OCI-LY1 (cell line): ENCODE measurements at regions not wholly inside any gene's neighbourhood (a gene's known extent, or its start where the extent isn't known, plus 50 kb on each side); places are given as distances from the start of the nearest gene placed in this dataset.

Experiments used
- H2AFZ ChIP-seq: fragments of 200-600 bp; sonication (generic), shearing (Covaris generic); 2 replicates; pipeline ENCODE4 v1.6.0; 2014; ENCODE audit warnings: antibody characterized with exemption, mild to moderate bottlenecking, low read length
- H3F3A ChIP-seq: fragments of 200-600 bp; sonication (generic), shearing (Covaris generic); 2 replicates; pipeline ENCODE4 v1.6.0; 2014; ENCODE audit warnings: mild to moderate bottlenecking, antibody characterized with exemption, low read length, moderate library complexity; ENCODE audit not compliant: insufficient read depth
- H3K27ac ChIP-seq: fragments of 200-600 bp; sonication (generic); 2 replicates; pipeline ENCODE4 v1.5.1; 2014; ENCODE audit warnings: low read length, mixed run types, mild to moderate bottlenecking, low read depth; ENCODE audit not compliant: poor library complexity, severe bottlenecking
- H3K27me3 ChIP-seq: fragments of 200-600 bp; sonication (generic); 2 replicates; pipeline ENCODE4 v1.6.0; 2014; ENCODE audit warnings: antibody characterized with exemption, mild to moderate bottlenecking, low read length, moderate library complexity; ENCODE audit not compliant: insufficient read depth
- H3K36me3 ChIP-seq: fragments of 200-600 bp; sonication (generic); 2 replicates; pipeline ENCODE4 v1.6.1; 2014; ENCODE audit warnings: mild to moderate bottlenecking, antibody characterized with exemption, low read length, moderate library complexity, mixed read lengths; ENCODE audit not compliant: insufficient read depth
- H3K4me1 ChIP-seq: fragments of 200-600 bp; sonication (generic); 2 replicates; pipeline ENCODE4 v1.5.1; 2014; ENCODE audit warnings: mild to moderate bottlenecking, low read length, moderate library complexity; ENCODE audit not compliant: insufficient read depth, severe bottlenecking
- H3K4me2 ChIP-seq: fragments of 200-600 bp; sonication (generic), shearing (Covaris generic); 2 replicates; pipeline ENCODE4 v1.6.1; 2014; ENCODE audit warnings: low read length
- H3K4me3 ChIP-seq: fragments of 200-600 bp; sonication (generic); 2 replicates; pipeline ENCODE4 v1.5.1; 2014; ENCODE audit warnings: low read length, low read depth, mild to moderate bottlenecking, mixed read lengths; ENCODE audit not compliant: poor library complexity, severe bottlenecking
- H3K79me2 ChIP-seq: fragments of 200-600 bp; shearing (Covaris generic); 2 replicates; pipeline ENCODE4 v1.6.1; 2016; ENCODE audit warnings: mixed run types, low read length, mixed read lengths; ENCODE audit not compliant: insufficient read depth
- H3K9ac ChIP-seq: fragments of 200-600 bp; sonication (generic), shearing (Covaris generic); 2 replicates; pipeline ENCODE4 v1.6.1; 2014; ENCODE audit warnings: mild to moderate bottlenecking, low read length, mixed read lengths
- H3K9me2 ChIP-seq: fragments of 200-600 bp; sonication (generic), shearing (Covaris generic); 2 replicates; pipeline ENCODE4 v1.6.1; 2014; ENCODE audit warnings: low read depth, mild to moderate bottlenecking, low read length, mixed read lengths
- H3K9me3 ChIP-seq: fragments of 200-600 bp; shearing (Covaris generic); 2 replicates; pipeline ENCODE4 v1.6.1; 2014; ENCODE audit warnings: low read length, mixed read lengths
- H4K20me1 ChIP-seq: fragments of 200-600 bp; sonication (generic), shearing (Covaris generic); 2 replicates; pipeline ENCODE4 v1.6.0; 2016; ENCODE audit warnings: mild to moderate bottlenecking, low read length; ENCODE audit not compliant: insufficient read depth
- EZH2 ChIP-seq: fragments of 200-600 bp; sonication (generic), shearing (Covaris generic); IDR thresholded peaks from 2 replicates; pipeline ENCODE4 v1.8.0; 2017; ENCODE audit warnings: borderline replicate concordance, mixed run types, mild to moderate bottlenecking, antibody characterized with exemption, low read length, moderate library complexity, mixed read lengths
- TF ChIP-seq, protein P1 (sequence below): fragments of 200-600 bp; sonication (generic), shearing (Covaris generic); IDR thresholded peaks from 2 replicates; pipeline ENCODE4 v1.5.1; 2017; ENCODE audit warnings: mild to moderate bottlenecking, antibody characterized with exemption, low read length, moderate library complexity, mixed read lengths

DNA sequence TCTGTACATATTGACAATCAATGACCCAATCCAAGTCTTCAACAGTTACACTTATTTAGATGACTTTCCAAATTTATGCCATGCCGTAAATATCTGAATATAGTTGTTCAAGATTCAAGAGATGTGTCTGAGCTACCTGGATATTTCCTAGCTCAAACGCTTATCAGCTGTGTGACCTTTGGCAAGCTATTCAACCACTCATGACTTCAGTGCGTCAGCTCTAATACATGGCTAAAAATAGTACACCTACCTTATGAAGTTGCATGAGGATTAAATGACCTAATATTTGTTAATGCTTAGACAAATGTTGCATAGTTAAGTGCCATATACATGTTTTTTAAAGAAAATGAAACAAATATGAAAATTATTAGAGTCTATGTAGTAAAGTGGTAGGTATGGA, 704.1 kb downstream of the OLFM4 start:
- no peak for TF ChIP-seq EZH2
- TF ChIP-seq, protein P1, sequence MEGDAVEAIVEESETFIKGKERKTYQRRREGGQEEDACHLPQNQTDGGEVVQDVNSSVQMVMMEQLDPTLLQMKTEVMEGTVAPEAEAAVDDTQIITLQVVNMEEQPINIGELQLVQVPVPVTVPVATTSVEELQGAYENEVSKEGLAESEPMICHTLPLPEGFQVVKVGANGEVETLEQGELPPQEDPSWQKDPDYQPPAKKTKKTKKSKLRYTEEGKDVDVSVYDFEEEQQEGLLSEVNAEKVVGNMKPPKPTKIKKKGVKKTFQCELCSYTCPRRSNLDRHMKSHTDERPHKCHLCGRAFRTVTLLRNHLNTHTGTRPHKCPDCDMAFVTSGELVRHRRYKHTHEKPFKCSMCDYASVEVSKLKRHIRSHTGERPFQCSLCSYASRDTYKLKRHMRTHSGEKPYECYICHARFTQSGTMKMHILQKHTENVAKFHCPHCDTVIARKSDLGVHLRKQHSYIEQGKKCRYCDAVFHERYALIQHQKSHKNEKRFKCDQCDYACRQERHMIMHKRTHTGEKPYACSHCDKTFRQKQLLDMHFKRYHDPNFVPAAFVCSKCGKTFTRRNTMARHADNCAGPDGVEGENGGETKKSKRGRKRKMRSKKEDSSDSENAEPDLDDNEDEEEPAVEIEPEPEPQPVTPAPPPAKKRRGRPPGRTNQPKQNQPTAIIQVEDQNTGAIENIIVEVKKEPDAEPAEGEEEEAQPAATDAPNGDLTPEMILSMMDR, result no peak
- Histone ChIP-seq H2AFZ (no peak overlapping the region), H3K4me2 (no peak overlapping the region), H3K27ac (no peak overlapping the region), H3K27me3 (no peaks in the 10 kb centered on the region), H3F3A (no peaks in the 10 kb centered on the region), H3K79me2 (no peaks in the 10 kb centered on the region), H3K9me3 (no peaks in the 10 kb centered on the region), H3K36me3 (no peaks in the 10 kb centered on the region), H3K4me3 (no peak overlapping the region), H4K20me1 (no peaks in the 10 kb centered on the region), H3K4me1 (no peaks in the 10 kb centered on the region), H3K9ac (no peak overlapping the region), H3K9me2 (no peaks in the 10 kb centered on the region)

DNA sequence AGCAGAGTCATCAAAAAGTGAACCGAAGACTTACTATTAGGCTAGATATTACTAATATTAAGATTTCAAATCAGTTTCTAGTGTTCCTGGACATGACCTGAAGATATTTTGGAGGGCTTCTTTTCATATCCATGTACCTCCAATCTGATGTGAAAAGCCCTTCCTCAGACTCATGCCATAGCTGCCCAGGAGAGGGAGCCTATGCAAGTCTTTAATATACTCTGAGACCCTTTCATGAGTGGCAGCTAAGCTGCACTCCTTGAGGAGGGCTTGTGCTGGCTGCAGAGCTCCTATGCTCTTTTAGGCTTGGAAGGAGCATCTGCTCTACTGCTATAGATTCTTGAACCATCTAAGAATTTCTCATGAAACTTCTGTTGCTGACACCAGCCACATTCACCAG, 715.3 kb downstream of the OLFM4 start:
- Histone ChIP-seq H3K9me3 (no peaks in the 10 kb centered on the region), H3K4me1 (no peaks in the 10 kb centered on the region), H3K27me3 (no peaks in the 10 kb centered on the region), H3K4me2 (no peak overlapping the region), H3K9ac (no peak overlapping the region), H3K36me3 (no peaks in the 10 kb centered on the region), H3K4me3 (no peak overlapping the region), H3F3A (no peaks in the 10 kb centered on the region), H3K79me2 (no peaks in the 10 kb centered on the region), H2AFZ (no peak overlapping the region), H3K9me2 (no peaks in the 10 kb centered on the region), H3K27ac (no peak overlapping the region), H4K20me1 (no peaks in the 10 kb centered on the region)
- TF ChIP-seq, protein P1, result no peak
- no peak for TF ChIP-seq EZH2

DNA sequence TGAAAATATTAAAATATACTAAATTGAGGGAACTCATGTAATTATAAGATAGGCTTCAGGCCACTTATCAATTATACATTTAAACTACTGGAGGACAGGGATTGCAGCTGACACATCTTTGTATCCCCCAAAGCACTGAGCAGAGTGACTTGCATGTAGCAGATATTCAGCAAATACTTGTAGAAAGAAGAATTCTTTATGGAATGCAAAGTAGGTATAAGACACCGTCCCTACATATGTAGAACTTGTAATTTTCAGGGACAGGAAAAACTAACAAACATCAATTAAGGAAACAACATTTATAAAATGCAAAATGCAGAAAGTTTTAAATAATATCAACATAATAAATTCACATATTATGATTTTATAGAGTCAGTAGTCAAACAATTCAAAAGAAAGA, 719.2 kb downstream of the OLFM4 start:
- Histone ChIP-seq H3K4me2 (no peak overlapping the region), H3K9ac (no peak overlapping the region), H2AFZ (no peak overlapping the region), H3K36me3 (no peaks in the 10 kb centered on the region), H3K27ac (no peak overlapping the region), H3K9me3 (no peaks in the 10 kb centered on the region), H4K20me1 (no peaks in the 10 kb centered on the region), H3K9me2 (no peaks in the 10 kb centered on the region), H3F3A (no peaks in the 10 kb centered on the region), H3K27me3 (no peaks in the 10 kb centered on the region), H3K79me2 (no peaks in the 10 kb centered on the region), H3K4me3 (no peak overlapping the region), H3K4me1 (no peaks in the 10 kb centered on the region)
- TF ChIP-seq, protein P1, result no peak
- no peak for TF ChIP-seq EZH2
